ENCODE measurements at regions not wholly inside any gene's neighbourhood (a gene's known extent, or its start where the extent isn't known, plus 50 kb on each side); places are given as distances from the start of the nearest gene placed in this dataset.

DNA sequence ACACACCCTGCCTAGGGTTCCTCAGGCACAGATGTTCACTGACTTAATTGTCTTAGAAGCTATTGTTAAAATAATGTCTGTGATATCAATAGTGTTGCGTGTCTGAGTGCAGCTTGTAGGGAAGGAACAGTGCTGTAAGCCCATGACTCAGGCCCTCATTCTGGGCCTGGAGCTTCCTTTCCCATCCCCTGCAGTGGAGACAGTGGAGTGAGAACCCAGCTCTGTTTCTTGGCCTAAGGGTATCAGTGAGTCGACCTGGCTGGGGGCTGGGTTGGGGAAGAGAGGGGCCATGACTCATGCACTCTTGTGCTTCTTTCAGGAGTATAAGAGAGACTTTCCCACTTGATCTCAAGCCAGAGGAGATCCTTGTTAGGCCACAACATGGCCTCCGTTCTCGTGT is 106.8 kb downstream of the HRH4 start:
- Histone ChIP-seq H2BK5ac (ENCODE audit: insufficient read length, low read length) (no peak overlapping the region), H4K8ac (replicated peaks; ENCODE audit: insufficient read length, low read depth, low read length) (no peak overlapping the region), H4K20me1 (ENCODE audit: control insufficient read depth, insufficient read depth, insufficient read length) (no peaks in the 10 kb centered on the region), H3K18ac (ENCODE audit: insufficient read length, low read depth, low read length) (no peak overlapping the region), H4K91ac (ENCODE audit: insufficient read length, low read depth, low read length) (no peak overlapping the region), H3K27ac (ENCODE audit: insufficient read length, low read depth, low read length) (no peak overlapping the region), H3K4me1 (ENCODE audit: insufficient read depth, low read length) (no peaks in the 10 kb centered on the region), H3K23me2 (ENCODE audit: insufficient read length, low read depth, low read length, poor library complexity, severe bottlenecking) (no peaks in the 10 kb centered on the region), H3K79me1 (ENCODE audit: insufficient read depth, low read depth, low read length, poor library complexity, severe bottlenecking) (no peaks in the 10 kb centered on the region), H2BK12ac (ENCODE audit: insufficient read length, low read depth, low read length) (no peak overlapping the region), H3K9me3 (ENCODE audit: control insufficient read depth, low read depth, low read length) (no peaks in the 10 kb centered on the region), H2BK120ac (ENCODE audit: low read depth, low read length, poor library complexity, severe bottlenecking) (no peak overlapping the region), H3K9ac (ENCODE audit: extremely low read depth, insufficient read length, low read length) (no peak overlapping the region), H4K5ac (ENCODE audit: insufficient read length, low read depth, low read length) (no peak overlapping the region), H2AFZ (ENCODE audit: low read length) (no peak overlapping the region), H3K4me2 (ENCODE audit: insufficient read depth, insufficient read length, low read length) (no peak overlapping the region), H3T11ph (ENCODE audit: low read length) (no peak overlapping the region), H3K4ac (ENCODE audit: low read depth, low read length) (no peak overlapping the region), H3K79me2 (ENCODE audit: insufficient read depth, low read length) (no peaks in the 10 kb centered on the region), H3K23ac (ENCODE audit: insufficient read length, low read depth, low read length) (no peak overlapping the region), H2BK15ac (ENCODE audit: low read depth, low read length) (no peak overlapping the region), H3K14ac (ENCODE audit: insufficient read depth, low read length) (no peak overlapping the region), H2BK20ac (ENCODE audit: low read depth, low read length, poor library complexity, severe bottlenecking) (no peak overlapping the region), H3K27me3 (ENCODE audit: insufficient read depth, low read length) (no peaks in the 10 kb centered on the region), H2AK5ac (ENCODE audit: insufficient read length, low read length) (no peak overlapping the region), H3K56ac (ENCODE audit: insufficient read length, low read depth, low read length) (no peak overlapping the region)
- no CpG with 5 or more reads among the region's 4 CpGs for WGBS (ENCODE audit: extremely low coverage, insufficient read length, low lambda C conversion rate)
- TF ChIP-seq, protein P1, sequence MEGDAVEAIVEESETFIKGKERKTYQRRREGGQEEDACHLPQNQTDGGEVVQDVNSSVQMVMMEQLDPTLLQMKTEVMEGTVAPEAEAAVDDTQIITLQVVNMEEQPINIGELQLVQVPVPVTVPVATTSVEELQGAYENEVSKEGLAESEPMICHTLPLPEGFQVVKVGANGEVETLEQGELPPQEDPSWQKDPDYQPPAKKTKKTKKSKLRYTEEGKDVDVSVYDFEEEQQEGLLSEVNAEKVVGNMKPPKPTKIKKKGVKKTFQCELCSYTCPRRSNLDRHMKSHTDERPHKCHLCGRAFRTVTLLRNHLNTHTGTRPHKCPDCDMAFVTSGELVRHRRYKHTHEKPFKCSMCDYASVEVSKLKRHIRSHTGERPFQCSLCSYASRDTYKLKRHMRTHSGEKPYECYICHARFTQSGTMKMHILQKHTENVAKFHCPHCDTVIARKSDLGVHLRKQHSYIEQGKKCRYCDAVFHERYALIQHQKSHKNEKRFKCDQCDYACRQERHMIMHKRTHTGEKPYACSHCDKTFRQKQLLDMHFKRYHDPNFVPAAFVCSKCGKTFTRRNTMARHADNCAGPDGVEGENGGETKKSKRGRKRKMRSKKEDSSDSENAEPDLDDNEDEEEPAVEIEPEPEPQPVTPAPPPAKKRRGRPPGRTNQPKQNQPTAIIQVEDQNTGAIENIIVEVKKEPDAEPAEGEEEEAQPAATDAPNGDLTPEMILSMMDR (conservative IDR thresholded peaks at IDR 0.05), result no peak
- H3K36me3 Mint-ChIP-seq (ENCODE audit: insufficient read depth in 1 of 3, low read depth in 3 of 3), result no peaks in the 10 kb centered on the region
- no peaks in the 10 kb centered on the region for H3K9me3 Mint-ChIP-seq
- H3K27me3 Mint-ChIP-seq (ENCODE audit: low read depth), result peaks cover 3% of the 10 kb centered on the region; the same call in 1 of the 2 replicates
- H3K4me3 Mint-ChIP-seq, result no peak overlapping the region
- peaks cover 6 to 18% of the 10 kb centered on the region in 2 experiments for H3K4me1 Mint-ChIP-seq
- H3K27ac Mint-ChIP-seq, result peak overlapping the region in 1 of 3 experiments; percentile 47; a peak in 2 of 7 replicates
- no peak for DNase-seq
